HG03460 (cell line): ENCODE measurements at regions not wholly inside any gene's neighbourhood (a gene's known extent, or its start where the extent isn't known, plus 50 kb on each side); places are given as distances from the start of the nearest gene placed in this dataset.

Experiments used
- ATAC-seq: cut with Tn5 transposase; IDR thresholded peaks from one replicate; pipeline ENCODE4 v1.9.1; 2021; ENCODE audit not compliant: unreplicated experiment

GRCh38 chr1:157195521-157196244, 57.5 kb upstream of the ETV3 start:
- ATAC-seq: no peak

- ATAC-seq: no peak
Observed at GRCh38 chr1:157194731-157195520, 56.7 kb upstream of the ETV3 start.

- ATAC-seq: no peak
Observed at GRCh38 chr1:157193702-157194391, 55.7 kb upstream of the ETV3 start.

GRCh38 chr1:157193219-157193618, 55.0 kb upstream of the ETV3 start:
- ATAC-seq: no peak

GRCh38 chr1:157189986-157190982, 52.1 kb upstream of the ETV3 start:
- ATAC-seq: no peak

- no peak for ATAC-seq
Observed at GRCh38 chr1:157189096-157189495, 50.9 kb upstream of the ETV3 start.
